HG03460 (cell line): ENCODE measurements at regions not wholly inside any gene's neighbourhood (a gene's known extent, or its start where the extent isn't known, plus 50 kb on each side); places are given as distances from the start of the nearest gene placed in this dataset.

Experiments
- ATAC-seq: cut with Tn5 transposase; IDR thresholded peaks from one replicate; pipeline ENCODE4 v1.9.1; 2021; ENCODE audit not compliant: unreplicated experiment

- ATAC-seq: no peak
These were observed 374.6 kb upstream of the CFAP20DC start for GRCh38 chr3:59424268-59425010.

- ATAC-seq: no peak
These were observed 373.9 kb upstream of the CFAP20DC start for GRCh38 chr3:59423707-59424106.

- no peak for ATAC-seq
These were observed 372.5 kb upstream of the CFAP20DC start for GRCh38 chr3:59422312-59422711.

GRCh38 chr3:59418836-59419235 is 369.0 kb upstream of the CFAP20DC start:
- ATAC-seq: no peak

- no peak for ATAC-seq
These were observed 362.7 kb upstream of the CFAP20DC start for GRCh38 chr3:59412516-59412915.

GRCh38 chr3:59411694-59412093 is 361.9 kb upstream of the CFAP20DC start:
- ATAC-seq: no peak

DNA sequence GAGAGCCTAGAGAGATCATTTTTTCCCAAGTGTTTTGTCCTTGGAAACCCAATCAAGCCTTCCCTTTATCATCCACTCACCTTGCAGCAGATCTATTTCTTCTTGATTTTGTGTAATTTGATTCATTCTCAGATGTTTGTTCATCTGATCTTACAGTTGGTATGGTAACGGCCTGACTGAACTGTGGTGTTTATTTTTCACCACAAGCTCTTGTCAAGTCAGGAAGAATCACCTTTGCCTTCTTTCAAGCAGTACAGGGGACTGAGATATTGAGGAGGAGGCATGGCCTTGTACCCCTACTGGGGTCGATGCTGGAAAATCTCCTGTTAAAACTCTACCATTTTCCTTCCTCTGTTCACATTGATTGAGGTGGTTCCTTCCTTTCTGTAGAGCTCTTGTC is 361.4 kb upstream of the CFAP20DC start:
- no peak for ATAC-seq

GRCh38 chr3:59408047-59408624 is 358.3 kb upstream of the CFAP20DC start:
- no peak for ATAC-seq

DNA sequence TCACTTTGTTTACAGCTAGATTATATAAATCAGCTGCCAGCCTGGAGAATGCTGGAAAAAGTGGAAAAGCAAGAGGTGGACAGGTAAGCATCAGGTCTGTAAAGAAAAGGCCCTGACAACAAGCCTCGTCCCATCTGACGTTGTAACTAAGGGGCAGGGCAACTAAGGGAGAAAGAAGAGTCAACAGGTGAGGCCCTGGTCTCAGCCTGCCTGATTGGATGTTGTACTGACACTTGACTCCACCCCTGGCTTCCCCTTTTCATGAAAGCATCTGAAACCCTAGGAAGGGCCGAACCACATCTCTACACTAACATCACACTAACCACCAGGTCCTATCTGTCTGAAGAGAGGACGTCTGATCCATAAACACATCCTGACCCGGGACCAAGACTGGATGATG is 357.6 kb upstream of the CFAP20DC start:
- no peak for ATAC-seq

DNA sequence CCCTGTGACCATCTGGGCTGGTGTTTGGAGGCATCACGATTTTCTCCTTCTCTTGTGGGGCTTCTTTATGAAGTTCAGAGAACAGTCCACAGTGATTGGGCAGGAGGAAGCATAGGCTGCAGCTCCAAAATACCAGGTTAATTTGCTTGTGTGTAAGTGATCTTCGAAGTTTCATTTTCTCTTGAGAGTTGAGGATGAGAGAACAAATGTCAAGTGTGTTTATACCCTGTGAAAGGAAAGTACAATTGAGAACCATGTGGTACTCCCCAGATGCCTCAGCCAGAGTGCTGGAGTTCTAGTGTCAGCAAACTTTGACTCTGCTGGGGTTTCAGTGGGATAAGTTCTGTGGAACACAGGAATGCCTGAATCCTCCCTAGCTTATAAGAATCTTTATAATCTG is 357.1 kb upstream of the CFAP20DC start:
- ATAC-seq: peak; percentile 83

GRCh38 chr3:59404851-59405250 is 355.0 kb upstream of the CFAP20DC start:
- ATAC-seq: no peak

DNA sequence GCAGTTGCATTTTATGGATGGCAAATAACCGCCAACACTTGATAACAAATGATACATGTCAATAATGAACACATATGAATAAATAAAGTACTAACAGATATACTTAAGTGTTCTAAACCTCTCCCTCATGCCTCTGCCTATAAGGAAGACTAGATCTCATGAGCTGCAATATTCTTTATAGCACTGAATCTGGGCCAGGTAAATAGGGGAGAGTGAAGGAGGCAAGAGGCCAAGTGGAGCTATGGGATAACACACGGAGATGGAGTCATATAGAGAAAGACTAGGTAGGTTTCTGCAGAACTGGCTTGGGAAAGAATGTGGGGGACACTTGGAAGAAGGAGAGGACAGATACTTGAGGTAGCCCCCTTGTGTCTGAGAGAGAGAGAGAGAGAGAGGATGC is 354.2 kb upstream of the CFAP20DC start:
- no peak for ATAC-seq

- peak; percentile 55 for ATAC-seq
These were observed 352.1 kb upstream of the CFAP20DC start for GRCh38 chr3:59401924-59402323.

GRCh38 chr3:59392116-59392515 is 342.3 kb upstream of the CFAP20DC start:
- no peak for ATAC-seq

- ATAC-seq: no peak
These were observed 341.3 kb upstream of the CFAP20DC start for GRCh38 chr3:59391131-59391530.

- peak; percentile 40 for ATAC-seq
These were observed 338.9 kb upstream of the CFAP20DC start for GRCh38 chr3:59388555-59389270.

DNA sequence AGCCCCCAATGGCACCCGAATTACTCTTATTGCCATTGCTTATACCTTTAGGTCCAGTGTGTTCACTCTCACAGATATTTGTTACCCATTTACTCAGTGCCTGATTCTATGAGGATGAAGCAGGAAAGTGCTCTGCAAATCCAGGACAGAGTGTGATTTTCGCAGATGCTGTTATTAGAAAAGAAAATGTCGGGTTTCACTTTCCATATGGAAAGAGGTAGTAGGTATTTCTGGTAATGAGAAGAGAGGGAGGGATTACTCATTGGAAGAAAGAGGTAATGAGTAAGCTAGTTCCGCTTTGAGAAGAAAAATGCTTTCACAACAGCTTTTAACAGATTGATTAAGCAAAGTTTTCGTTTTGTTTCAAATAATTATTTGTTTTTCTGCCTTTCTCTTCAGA is 336.3 kb upstream of the CFAP20DC start:
- peak; percentile 77 for ATAC-seq

- ATAC-seq: no peak
These were observed 335.7 kb upstream of the CFAP20DC start for GRCh38 chr3:59385547-59385946.

- ATAC-seq: peak; percentile 71
These were observed 331.5 kb upstream of the CFAP20DC start for GRCh38 chr3:59381282-59381681.

DNA sequence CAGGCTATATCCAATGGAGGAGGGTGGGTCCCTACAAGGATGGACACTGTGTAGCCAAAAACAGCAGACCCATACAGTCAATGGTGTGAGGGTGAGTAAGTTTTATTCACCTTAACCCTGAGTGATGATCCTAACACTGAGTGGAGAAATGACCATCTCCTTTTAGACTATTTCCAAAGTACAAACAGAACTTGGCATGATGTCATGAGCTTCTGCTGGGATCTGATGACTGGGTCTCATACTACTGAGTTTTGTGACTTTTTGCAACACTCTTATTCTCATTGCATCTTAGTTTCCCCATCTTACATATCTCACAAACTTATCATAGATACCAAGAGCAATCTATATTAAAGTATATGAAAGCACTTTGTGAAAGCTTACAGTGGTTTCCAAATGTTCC is 330.3 kb upstream of the CFAP20DC start:
- no peak for ATAC-seq

GRCh38 chr3:59374818-59375211 is 325.0 kb upstream of the CFAP20DC start:
- peak; percentile 100 for ATAC-seq
